Smooth muscle cell (in vitro differentiated cells): ENCODE measurements at regions not wholly inside any gene's neighbourhood (a gene's known extent, or its start where the extent isn't known, plus 50 kb on each side); places are given as distances from the start of the nearest gene placed in this dataset.
"Not testable (repeated sequence)": the region's sequence is repeated elsewhere in the genome, so short reads cannot be mapped to it uniquely, and the experiment has no call there.

Source experiments
- DNase-seq: peaks from one replicate; lab custom pipeline; 2025; ENCODE audit not compliant: unreplicated experiment; lab: John Stamatoyannopoulos, UW
- H2AFZ ChIP-seq: fragments of 200-600 bp; sonication (generic); 2 replicates; pipeline ENCODE4 v1.6.0; 2016; ENCODE audit warnings: antibody characterized with exemption, low read depth, mild to moderate bottlenecking
- H3F3A ChIP-seq: fragments of 200-600 bp; sonication (generic); 2 replicates; pipeline ENCODE4 v1.6.0; 2017; ENCODE audit warnings: antibody characterized with exemption, low read depth
- H3K27ac ChIP-seq: fragments of 200-600 bp; sonication (generic); 2 replicates; pipeline ENCODE4 v1.5.1; 2016; ENCODE audit warnings: low read depth, mild to moderate bottlenecking
- H3K27me3 ChIP-seq: fragments of 200-600 bp; sonication (generic); 2 replicates; pipeline ENCODE4 v1.6.1; 2016; ENCODE audit warnings: low read depth, mild to moderate bottlenecking
- H3K36me3 ChIP-seq: fragments of 200-600 bp; sonication (generic); 2 replicates; pipeline ENCODE4 v1.5.1; 2016; ENCODE audit warnings: low read depth
- H3K4me1 ChIP-seq: fragments of 200-600 bp; sonication (generic); 2 replicates; pipeline ENCODE4 v1.5.1; 2016; ENCODE audit warnings: low read depth
- H3K4me2 ChIP-seq: fragments of 200-600 bp; sonication (generic); 2 replicates; pipeline ENCODE4 v1.6.0; 2016; ENCODE audit warnings: mild to moderate bottlenecking
- H3K4me3 ChIP-seq: fragments of 200-600 bp; sonication (generic); 2 replicates; pipeline ENCODE4 v1.5.1; 2016; ENCODE audit warnings: mild to moderate bottlenecking
- H3K79me2 ChIP-seq: fragments of 200-600 bp; sonication (generic); 2 replicates; pipeline ENCODE4 v1.6.0; 2016; ENCODE audit warnings: low read depth, mild to moderate bottlenecking
- H3K9ac ChIP-seq: fragments of 200-600 bp; sonication (generic); 2 replicates; pipeline ENCODE4 v1.6.0; 2016; ENCODE audit warnings: low read depth
- H3K9me3 ChIP-seq: fragments of 200-600 bp; sonication (generic); replicated peaks from 2 replicates; pipeline ENCODE4 v1.5.1; 2016; ENCODE audit warnings: low read depth
- H4K20me1 ChIP-seq: fragments of 200-600 bp; sonication (generic); 2 replicates; pipeline ENCODE4 v1.6.0; 2016; ENCODE audit warnings: low read depth
- CTCF ChIP-seq: fragments of 200-600 bp; sonication (generic); IDR thresholded peaks from 2 replicates; pipeline ENCODE4 v1.5.1; 2017; ENCODE audit warnings: borderline replicate concordance, mild to moderate bottlenecking, antibody characterized with exemption; ENCODE audit not compliant: insufficient read depth, poor library complexity, severe bottlenecking
- WGBS: methylation state at CpG from one replicate; pipeline ENCODE4 v1.1.7; 2016; ENCODE audit warnings: low lambda C conversion rate; 5-methylcytosine and 5-hydroxymethylcytosine counted together

GRCh38 chr6:121549736-121550135 is 114.3 kb downstream of the GJA1 start:
- Histone ChIP-seq H3K79me2 (no peaks in the 10 kb centered on the region), H4K20me1 (no peaks in the 10 kb centered on the region), H3K4me3 (no peak overlapping the region), H3K36me3 (no peaks in the 10 kb centered on the region), H3K4me2 (peak overlapping the region; percentile 81), H3K27me3 (no peaks in the 10 kb centered on the region), H3K4me1 (peaks cover 5% of the 10 kb centered on the region), H2AFZ (no peak overlapping the region), H3K9ac (no peak overlapping the region), H3F3A (peaks cover 17% of the 10 kb centered on the region), H3K27ac (peak overlapping the region; percentile 82), H3K9me3 (no peaks in the 10 kb centered on the region)
- 0% methylated on average over 3 of the region's 3 CpGs for WGBS
- TF ChIP-seq CTCF = no peak
- DNase-seq = no peak

- Histone ChIP-seq H3K4me2 (peak overlapping the region; percentile 47), H2AFZ (no peak overlapping the region), H3K9me3 (no peaks in the 10 kb centered on the region), H3K27me3 (no peaks in the 10 kb centered on the region), H3K79me2 (no peaks in the 10 kb centered on the region), H3K36me3 (no peaks in the 10 kb centered on the region), H3K27ac (peak overlapping the region; percentile 82), H3K9ac (no peak overlapping the region), H3K4me3 (no peak overlapping the region), H3K4me1 (peaks cover 5% of the 10 kb centered on the region), H4K20me1 (no peaks in the 10 kb centered on the region), H3F3A (peaks cover 17% of the 10 kb centered on the region)
- no peak for TF ChIP-seq CTCF
- 97% methylated on average over 3 of the region's 3 CpGs for WGBS
- no peak for DNase-seq
Observed at GRCh38 chr6:121550491-121551010, 115.1 kb downstream of the GJA1 start.

GRCh38 chr6:121555201-121555600 is 119.8 kb downstream of the GJA1 start:
- no peak for TF ChIP-seq CTCF
- Histone ChIP-seq H3K4me3 (no peak overlapping the region), H4K20me1 (no peaks in the 10 kb centered on the region), H2AFZ (no peak overlapping the region), H3K79me2 (no peaks in the 10 kb centered on the region), H3K27ac (no peak overlapping the region), H3F3A (peaks cover 4% of the 10 kb centered on the region), H3K4me2 (no peak overlapping the region), H3K9me3 (no peaks in the 10 kb centered on the region), H3K27me3 (no peaks in the 10 kb centered on the region), H3K4me1 (peaks cover 3% of the 10 kb centered on the region), H3K36me3 (no peaks in the 10 kb centered on the region), H3K9ac (no peak overlapping the region)
- 98% methylated on average over 4 of the region's 4 CpGs for WGBS
- DNase-seq = no peak

- H3K4me3 ChIP-seq, DNase-seq, H3K4me2 ChIP-seq, H3F3A ChIP-seq, H3K27ac ChIP-seq, H3K9ac ChIP-seq, H3K27me3 ChIP-seq, H3K4me1 ChIP-seq, H3K36me3 ChIP-seq, H3K79me2 ChIP-seq, H2AFZ ChIP-seq, H3K9me3 ChIP-seq, H4K20me1 ChIP-seq: not testable (repeated sequence)
- WGBS = 92% methylated on average over 3 of the region's 3 CpGs
Observed at GRCh38 chr6:121556149-121556548, 120.7 kb downstream of the GJA1 start.
